Left lung (tissue), 4 donors: ENCODE measurements at regions not wholly inside any gene's neighbourhood (a gene's known extent, or its start where the extent isn't known, plus 50 kb on each side); places are given as distances from the start of the nearest gene placed in this dataset.
A peak's percentile ranks its signal among the peaks of the same experiment; 100 is the strongest.

Experiments used
- ATAC-seq: fragments of 200-7000 bp; cut with Tn5 transposase; one replicate; pipeline ENCODE4 v1.9.1; 2020; ENCODE audit warnings: moderate library complexity
- DNase-seq, 4 donors: peaks; one replicate each; pipeline ENCODE4 v3.0.0-alpha.2; 2013 to 2020
- H3K27ac ChIP-seq, 2 donors: fragments of 200-600 bp; sonication (generic) in 1 of 2; one replicate each; pipeline versions ENCODE4 v1.5.0 to v1.8.0; 2020 to 2021
- H3K27me3 ChIP-seq, 2 donors: fragments of 200-600 bp; sonication (generic) in 1 of 2; one replicate each; pipeline versions ENCODE4 v1.5.0 to v1.8.0; 2020 to 2021
- H3K36me3 ChIP-seq, 2 donors: fragments of 200-600 bp; sonication (generic) in 1 of 2; one replicate each; pipeline versions ENCODE4 v1.5.0 to v1.8.0; 2020 to 2021
- H3K4me1 ChIP-seq, 2 donors: fragments of 200-600 bp; one replicate each; pipeline ENCODE4 v1.8.0; 2021
- H3K4me3 ChIP-seq, 2 donors: fragments of 200-600 bp; sonication (generic) in 1 of 2; one replicate each; pipeline versions ENCODE4 v1.5.0 to v1.8.0; 2020 to 2021; ENCODE audit warnings: mild to moderate bottlenecking in 1 of 2
- H3K9me3 ChIP-seq, 2 donors: fragments of 200-600 bp; sonication (generic) in 1 of 2; one replicate each; pipeline versions ENCODE4 v1.5.0 to v1.8.0; 2020 to 2021
- CTCF ChIP-seq, 2 donors: fragments of 200-600 bp; sonication (generic) in 1 of 2; IDR thresholded peaks; one replicate each; pipeline versions ENCODE4 v1.5.0 to v1.8.0; 2021; ENCODE audit warnings: antibody characterized with exemption in 2 of 2
- intact Hi-C, 2 donors: fragments of 100-400 bp; cut with DNase I; formaldehyde crosslinking; loops; one replicate each; pipeline versions ENCODE4 v1.11.2 to v1.14.2; 2022
- donor health status: DM: no; HTN: yes; CAD: no.
- donor health status: DM: no; HTN: no; CAD: no.

- H3K27me3 ChIP-seq = no peaks in the 10 kb centered on the region
- intact Hi-C loops = no loop called here
- no peaks in the 10 kb centered on the region for H3K9me3 ChIP-seq
- DNase-seq (no peak), ATAC-seq (no peak)
- H3K36me3 ChIP-seq = no peaks in the 10 kb centered on the region
- no peak overlapping the region for H3K4me3 ChIP-seq
- no peak for TF ChIP-seq CTCF (IDR thresholded peaks at IDR 0.05)
- H3K27ac ChIP-seq = no peak overlapping the region
- H3K4me1 ChIP-seq = no peaks in the 10 kb centered on the region
Observed at GRCh38 chr3:165526367-165526766, 310.9 kb downstream of the BCHE start.

DNA sequence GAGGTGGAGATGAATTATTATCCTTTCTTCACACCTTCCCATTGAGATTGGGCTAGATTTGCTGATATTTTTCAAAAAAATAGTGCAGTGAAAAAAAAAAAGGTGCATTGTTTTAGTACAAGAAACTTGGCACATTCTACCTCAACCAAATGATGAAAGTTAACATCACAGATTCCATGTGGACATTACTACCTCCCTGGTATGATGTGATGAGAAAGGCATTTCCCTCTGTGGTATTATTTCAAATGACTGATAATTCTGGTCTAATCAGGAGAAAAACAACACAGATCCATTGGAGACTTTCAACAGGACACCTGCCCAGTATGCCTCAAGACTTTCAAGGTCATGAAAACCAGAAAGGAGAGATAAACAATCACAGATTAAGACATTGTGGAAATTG is 313.4 kb downstream of the BCHE start:
- Histone ChIP-seq H3K27me3 (no peaks in the 10 kb centered on the region), H3K27ac (no peak overlapping the region), H3K9me3 (no peaks in the 10 kb centered on the region), H3K4me1 (no peaks in the 10 kb centered on the region), H3K36me3 (no peaks in the 10 kb centered on the region), H3K4me3 (no peak overlapping the region)
- intact Hi-C loops = no loop called here
- no peak for TF ChIP-seq CTCF (IDR thresholded peaks at IDR 0.05)
- no peak for DNase-seq
- no peak for ATAC-seq

GRCh38 chr3:165522386-165522785 is 314.8 kb downstream of the BCHE start:
- H3K9me3 ChIP-seq = no peaks in the 10 kb centered on the region
- no peak overlapping the region for H3K4me3 ChIP-seq
- no peak for ATAC-seq
- no peak for TF ChIP-seq CTCF (IDR thresholded peaks at IDR 0.05)
- intact Hi-C loops = no loop called here
- no peaks in the 10 kb centered on the region for H3K36me3 ChIP-seq
- no peak overlapping the region for H3K27ac ChIP-seq
- H3K27me3 ChIP-seq = no peaks in the 10 kb centered on the region
- no peaks in the 10 kb centered on the region for H3K4me1 ChIP-seq
- peak in 1 of 4 donors; percentile 8 for DNase-seq

GRCh38 chr3:165521131-165521871 is 315.9 kb downstream of the BCHE start:
- intact Hi-C loops = no loop called here

DNA sequence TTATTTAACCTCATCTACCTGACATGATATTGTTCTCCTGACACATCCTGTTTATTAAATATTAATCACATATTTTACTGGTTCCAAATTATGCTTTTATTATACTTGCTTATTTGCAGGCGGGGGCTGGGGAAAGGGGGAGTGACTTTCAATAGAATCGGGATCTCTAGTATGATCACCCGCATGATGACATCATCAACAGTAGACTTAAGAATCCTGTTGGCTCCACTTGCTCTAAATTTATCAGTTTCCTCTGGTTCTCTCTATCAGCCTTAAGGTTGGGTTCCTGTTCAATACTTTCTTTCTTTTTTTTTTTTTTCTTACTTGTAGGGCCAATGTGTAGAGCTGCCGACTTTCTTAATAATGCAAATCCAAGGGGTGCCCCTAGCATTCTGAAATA is 317.5 kb downstream of the BCHE start:
- Histone ChIP-seq H3K27me3 (no peaks in the 10 kb centered on the region), H3K36me3 (no peaks in the 10 kb centered on the region), H3K4me1 (no peaks in the 10 kb centered on the region), H3K27ac (no peak overlapping the region), H3K4me3 (no peak overlapping the region), H3K9me3 (peaks cover 0 to 4% of the 10 kb centered on the region in 2 donors)
- ATAC-seq (no peak), DNase-seq (no peak)
- intact Hi-C loops = no loop called here
- TF ChIP-seq CTCF (IDR thresholded peaks at IDR 0.05) = no peak

More at GRCh38 chr3:165521131-165521871, 315.9 kb downstream of the BCHE start:
- TF ChIP-seq CTCF (IDR thresholded peaks at IDR 0.05) = no peak
- no peak overlapping the region for H3K27ac ChIP-seq
- H3K4me3 ChIP-seq = no peak overlapping the region
- no peaks in the 10 kb centered on the region for H3K4me1 ChIP-seq
- H3K27me3 ChIP-seq = no peaks in the 10 kb centered on the region
- ATAC-seq (no peak), DNase-seq (no peak)
- no peaks in the 10 kb centered on the region for H3K9me3 ChIP-seq
- H3K36me3 ChIP-seq = no peaks in the 10 kb centered on the region
